ENCODE measurements at regions not wholly inside any gene's neighbourhood (a gene's known extent, or its start where the extent isn't known, plus 50 kb on each side); places are given as distances from the start of the nearest gene placed in this dataset.
"Not testable (repeated sequence)": the region's sequence is repeated elsewhere in the genome, so short reads cannot be mapped to it uniquely, and the experiment has no call there.

DNA sequence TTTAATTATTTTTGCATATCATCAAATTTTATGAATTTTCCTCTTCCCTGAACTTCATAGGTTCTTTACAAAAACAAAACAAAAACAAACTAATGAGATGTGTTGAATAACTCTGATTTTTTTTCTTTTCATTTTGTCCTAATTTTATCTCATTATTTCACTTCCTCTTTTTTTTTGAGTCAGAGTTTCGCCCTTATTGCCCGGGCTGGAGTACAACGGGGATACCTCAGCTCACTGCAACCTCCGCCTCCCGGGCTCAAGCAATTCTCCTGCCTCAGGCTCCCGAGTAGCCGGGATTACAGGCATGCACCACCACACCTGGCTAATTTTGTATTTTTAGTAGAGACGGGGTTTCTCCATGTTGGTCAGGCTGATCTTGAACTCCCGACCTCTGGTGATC is 1633.3 kb downstream of the CDH8 start:
- TF ChIP-seq POLR2A, POLR2AphosphoS5 (IDR thresholded peaks at IDR 0.05): not testable (repeated sequence)
- TF ChIP-seq, protein P1, sequence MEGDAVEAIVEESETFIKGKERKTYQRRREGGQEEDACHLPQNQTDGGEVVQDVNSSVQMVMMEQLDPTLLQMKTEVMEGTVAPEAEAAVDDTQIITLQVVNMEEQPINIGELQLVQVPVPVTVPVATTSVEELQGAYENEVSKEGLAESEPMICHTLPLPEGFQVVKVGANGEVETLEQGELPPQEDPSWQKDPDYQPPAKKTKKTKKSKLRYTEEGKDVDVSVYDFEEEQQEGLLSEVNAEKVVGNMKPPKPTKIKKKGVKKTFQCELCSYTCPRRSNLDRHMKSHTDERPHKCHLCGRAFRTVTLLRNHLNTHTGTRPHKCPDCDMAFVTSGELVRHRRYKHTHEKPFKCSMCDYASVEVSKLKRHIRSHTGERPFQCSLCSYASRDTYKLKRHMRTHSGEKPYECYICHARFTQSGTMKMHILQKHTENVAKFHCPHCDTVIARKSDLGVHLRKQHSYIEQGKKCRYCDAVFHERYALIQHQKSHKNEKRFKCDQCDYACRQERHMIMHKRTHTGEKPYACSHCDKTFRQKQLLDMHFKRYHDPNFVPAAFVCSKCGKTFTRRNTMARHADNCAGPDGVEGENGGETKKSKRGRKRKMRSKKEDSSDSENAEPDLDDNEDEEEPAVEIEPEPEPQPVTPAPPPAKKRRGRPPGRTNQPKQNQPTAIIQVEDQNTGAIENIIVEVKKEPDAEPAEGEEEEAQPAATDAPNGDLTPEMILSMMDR (IDR thresholded peaks at IDR 0.05) = not testable (repeated sequence)
